ENCODE measurements at regions not wholly inside any gene's neighbourhood (a gene's known extent, or its start where the extent isn't known, plus 50 kb on each side); places are given as distances from the start of the nearest gene placed in this dataset.

DNA sequence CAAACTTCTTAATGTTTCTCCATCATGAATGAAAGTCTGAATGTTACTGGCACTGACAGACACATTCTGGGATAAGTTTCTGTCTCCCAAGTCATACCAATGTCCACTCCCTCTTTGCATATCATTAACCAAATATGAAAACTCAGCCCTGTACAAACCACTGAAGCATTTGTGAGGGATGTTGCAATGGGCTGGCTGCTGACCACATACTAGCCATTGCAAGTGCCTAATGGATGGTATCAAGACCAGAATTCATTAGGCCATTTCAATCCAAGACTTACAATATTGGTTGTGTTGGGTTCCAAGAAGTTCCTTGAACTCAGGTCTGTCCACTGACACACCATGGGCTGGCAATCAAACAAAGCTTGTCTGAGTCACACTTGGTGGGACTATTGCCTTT, 73.8 kb downstream of the CBLN2 start:
- Histone ChIP-seq H3K36me3 (ENCODE audit: control insufficient read depth in 2 of 2, insufficient read depth in 2 of 2, low read length in 2 of 2) (no peaks in the 10 kb centered on the region), H3K4me3 (ENCODE audit: low read length in 2 of 2) (no peak overlapping the region), H3K9me3 (ENCODE audit: control insufficient read depth in 2 of 2, low read length in 2 of 2) (no peaks in the 10 kb centered on the region), H3K27me3 (ENCODE audit: control insufficient read depth in 1 of 2, insufficient read depth in 2 of 2, low read length in 2 of 2) (no peaks in the 10 kb centered on the region), H3K4me1 (ENCODE audit: control insufficient read depth, insufficient read depth, low read length) (no peaks in the 10 kb centered on the region), H3K27ac (ENCODE audit: low read length) (no peak overlapping the region), H3K9ac (ENCODE audit: low read length in 2 of 2) (no peak overlapping the region)

DNA sequence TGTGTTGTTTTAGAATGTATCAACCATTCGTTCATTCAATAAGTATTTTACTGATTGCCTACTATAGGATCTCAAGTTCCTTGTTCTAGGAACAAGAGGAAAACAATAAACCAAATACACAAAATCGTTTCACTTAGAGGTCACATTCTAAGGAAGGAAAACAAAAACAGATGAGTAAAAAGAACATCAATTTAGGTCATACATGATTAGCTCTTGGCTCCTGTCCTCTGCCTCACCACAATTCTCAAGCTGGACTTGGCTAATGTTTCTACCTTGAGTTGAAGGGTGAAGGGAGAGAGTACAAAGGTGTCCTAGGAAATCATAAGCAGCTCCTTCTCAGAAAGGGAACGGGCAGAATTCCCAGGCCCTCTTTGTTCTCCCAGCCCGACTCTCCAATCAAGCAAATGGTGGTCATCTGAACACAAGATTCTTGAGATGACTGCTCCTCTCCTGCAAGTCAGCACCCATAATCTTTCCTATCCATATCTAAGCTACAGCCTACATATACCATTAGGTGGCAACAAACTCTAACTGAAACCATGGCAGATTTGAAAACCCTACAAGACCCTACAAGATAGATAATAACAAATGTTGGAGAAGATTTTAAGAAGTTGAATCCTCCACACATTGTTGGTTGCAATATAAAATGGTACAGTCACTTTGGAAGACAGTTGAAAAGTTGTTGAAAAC, 76.0 kb downstream of the CBLN2 start:
- no peak overlapping the region for H3K27ac ChIP-seq (ENCODE audit: low read length)
- H3K9me3 ChIP-seq (ENCODE audit: control insufficient read depth in 2 of 2, low read length in 2 of 2): no peaks in the 10 kb centered on the region
- no peaks in the 10 kb centered on the region for H3K4me1 ChIP-seq (ENCODE audit: control insufficient read depth, insufficient read depth, low read length)
- H3K9ac ChIP-seq (ENCODE audit: low read length in 2 of 2): no peak overlapping the region
- H3K27me3 ChIP-seq (ENCODE audit: control insufficient read depth in 1 of 2, insufficient read depth in 2 of 2, low read length in 2 of 2): no peaks in the 10 kb centered on the region
- H3K36me3 ChIP-seq (ENCODE audit: control insufficient read depth in 2 of 2, insufficient read depth in 2 of 2, low read length in 2 of 2): no peaks in the 10 kb centered on the region
- H3K4me3 ChIP-seq (ENCODE audit: low read length in 2 of 2): no peak overlapping the region

DNA sequence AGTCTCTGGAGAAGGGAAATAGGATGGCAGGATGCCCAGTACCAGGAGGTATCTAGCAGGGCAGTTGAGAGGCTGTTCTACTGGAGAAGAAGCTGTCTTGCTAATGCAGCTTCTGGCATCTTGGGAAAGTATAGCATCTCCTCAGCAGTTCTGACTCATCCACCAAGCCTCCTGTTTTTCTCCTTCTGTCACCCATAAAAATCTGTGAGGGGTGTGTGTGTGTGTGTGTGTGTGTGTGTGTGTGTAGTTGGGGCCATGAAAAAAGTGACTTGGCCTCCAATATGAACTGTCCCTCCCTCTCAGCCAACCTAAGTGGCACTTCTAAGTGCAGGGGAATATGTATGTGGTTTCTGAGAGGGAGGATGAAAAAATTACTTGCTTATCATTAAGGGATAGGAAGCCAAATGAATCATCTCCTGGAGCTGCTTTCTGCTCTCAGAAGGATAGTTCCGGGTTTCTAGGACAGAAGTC, 83.9 kb downstream of the CBLN2 start:
- H3K27ac ChIP-seq (ENCODE audit: low read length): no peak overlapping the region
- H3K36me3 ChIP-seq (ENCODE audit: control insufficient read depth in 2 of 2, insufficient read depth in 2 of 2, low read length in 2 of 2): no peaks in the 10 kb centered on the region
- no peaks in the 10 kb centered on the region for H3K4me1 ChIP-seq (ENCODE audit: control insufficient read depth, insufficient read depth, low read length)
- H3K4me3 ChIP-seq (ENCODE audit: low read length in 2 of 2): no peak overlapping the region
- no peaks in the 10 kb centered on the region for H3K9me3 ChIP-seq (ENCODE audit: control insufficient read depth in 2 of 2, low read length in 2 of 2)
- H3K9ac ChIP-seq (ENCODE audit: low read length in 2 of 2): no peak overlapping the region
- no peaks in the 10 kb centered on the region for H3K27me3 ChIP-seq (ENCODE audit: control insufficient read depth in 1 of 2, insufficient read depth in 2 of 2, low read length in 2 of 2)

- Histone ChIP-seq H3K36me3 (ENCODE audit: control insufficient read depth in 2 of 2, insufficient read depth in 2 of 2, low read length in 2 of 2) (no peaks in the 10 kb centered on the region), H3K4me1 (ENCODE audit: control insufficient read depth, insufficient read depth, low read length) (no peaks in the 10 kb centered on the region), H3K27ac (ENCODE audit: low read length) (no peak overlapping the region), H3K27me3 (ENCODE audit: control insufficient read depth in 1 of 2, insufficient read depth in 2 of 2, low read length in 2 of 2) (no peaks in the 10 kb centered on the region), H3K4me3 (ENCODE audit: low read length in 2 of 2) (no peak overlapping the region), H3K9me3 (ENCODE audit: control insufficient read depth in 2 of 2, low read length in 2 of 2) (no peaks in the 10 kb centered on the region), H3K9ac (ENCODE audit: low read length in 2 of 2) (no peak overlapping the region)
Observed at GRCh38 chr18:72458271-72458670, 85.9 kb downstream of the CBLN2 start.

DNA sequence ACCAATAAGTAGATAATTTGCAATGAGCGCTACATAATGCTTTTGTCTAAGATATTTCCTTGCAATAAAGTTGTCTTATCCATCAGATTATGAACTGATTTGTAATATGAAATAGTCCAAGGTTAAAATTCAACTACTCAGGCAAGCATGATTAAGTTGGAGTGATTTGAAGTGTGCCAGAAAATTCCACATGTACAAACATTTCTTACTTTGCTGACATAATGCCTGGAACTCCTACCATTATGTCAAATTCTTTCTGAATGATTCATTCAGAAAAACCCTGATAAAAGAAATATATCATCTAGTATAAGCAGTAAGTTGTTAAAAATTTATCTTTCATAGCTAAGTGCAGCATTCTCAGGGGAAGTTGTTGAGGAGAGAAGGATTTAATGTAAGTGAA, 87.3 kb downstream of the CBLN2 start:
- no peaks in the 10 kb centered on the region for H3K36me3 ChIP-seq (ENCODE audit: control insufficient read depth in 2 of 2, insufficient read depth in 2 of 2, low read length in 2 of 2)
- no peak overlapping the region for H3K4me3 ChIP-seq (ENCODE audit: low read length in 2 of 2)
- no peak overlapping the region for H3K27ac ChIP-seq (ENCODE audit: low read length)
- H3K4me1 ChIP-seq (ENCODE audit: control insufficient read depth, insufficient read depth, low read length): no peaks in the 10 kb centered on the region
- H3K9ac ChIP-seq (ENCODE audit: low read length in 2 of 2): no peak overlapping the region
- H3K27me3 ChIP-seq (ENCODE audit: control insufficient read depth in 1 of 2, insufficient read depth in 2 of 2, low read length in 2 of 2): no peaks in the 10 kb centered on the region
- no peaks in the 10 kb centered on the region for H3K9me3 ChIP-seq (ENCODE audit: control insufficient read depth in 2 of 2, low read length in 2 of 2)

DNA sequence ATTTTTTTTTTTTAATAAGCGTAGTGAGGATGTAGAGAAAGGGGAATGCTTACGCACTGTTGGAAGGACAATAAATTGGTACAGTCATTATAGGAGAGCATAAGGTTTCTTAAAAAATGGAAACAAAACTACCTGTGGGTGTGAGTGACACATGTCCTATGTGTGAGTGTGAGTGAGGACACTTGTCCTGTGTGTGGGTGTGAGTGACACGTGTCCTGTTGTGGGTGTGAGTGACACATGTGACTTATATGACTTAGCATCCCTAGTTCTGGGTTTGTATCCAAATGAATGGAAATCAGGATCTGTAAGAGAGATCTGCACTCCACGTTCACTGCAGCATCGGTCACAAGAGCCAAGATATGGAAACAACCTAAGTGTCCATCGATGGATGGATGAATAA, 91.8 kb downstream of the CBLN2 start:
- H3K27ac ChIP-seq (ENCODE audit: low read length): no peak overlapping the region
- H3K36me3 ChIP-seq (ENCODE audit: control insufficient read depth in 2 of 2, insufficient read depth in 2 of 2, low read length in 2 of 2): no peaks in the 10 kb centered on the region
- no peaks in the 10 kb centered on the region for H3K9me3 ChIP-seq (ENCODE audit: control insufficient read depth in 2 of 2, low read length in 2 of 2)
- H3K4me3 ChIP-seq (ENCODE audit: low read length in 2 of 2): no peak overlapping the region
- no peaks in the 10 kb centered on the region for H3K27me3 ChIP-seq (ENCODE audit: control insufficient read depth in 1 of 2, insufficient read depth in 2 of 2, low read length in 2 of 2)
- no peaks in the 10 kb centered on the region for H3K4me1 ChIP-seq (ENCODE audit: control insufficient read depth, insufficient read depth, low read length)
- no peak overlapping the region for H3K9ac ChIP-seq (ENCODE audit: low read length in 2 of 2)

DNA sequence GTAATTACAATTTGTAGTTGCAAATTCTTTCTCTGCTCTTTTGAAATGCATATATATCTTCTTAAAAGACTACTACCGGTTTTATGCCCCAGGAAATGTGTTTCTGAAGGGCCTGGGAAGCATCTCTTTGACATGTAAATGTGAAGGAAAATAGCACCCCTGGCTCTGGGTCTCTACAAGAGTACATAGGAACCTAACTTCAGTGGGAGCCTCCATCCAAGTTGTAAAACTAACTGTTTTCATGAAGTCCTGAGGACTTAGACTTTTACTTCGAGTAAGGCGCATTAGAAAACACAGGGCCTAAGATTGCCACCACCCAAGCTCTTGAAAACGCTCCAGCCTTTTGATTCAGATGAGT, 99.4 kb downstream of the CBLN2 start:
- Histone ChIP-seq H3K27me3 (ENCODE audit: control insufficient read depth in 1 of 2, insufficient read depth in 2 of 2, low read length in 2 of 2) (no peaks in the 10 kb centered on the region), H3K36me3 (ENCODE audit: control insufficient read depth in 2 of 2, insufficient read depth in 2 of 2, low read length in 2 of 2) (no peaks in the 10 kb centered on the region), H3K27ac (ENCODE audit: low read length) (no peak overlapping the region), H3K4me3 (ENCODE audit: low read length in 2 of 2) (no peak overlapping the region), H3K4me1 (ENCODE audit: control insufficient read depth, insufficient read depth, low read length) (no peaks in the 10 kb centered on the region), H3K9ac (ENCODE audit: low read length in 2 of 2) (no peak overlapping the region), H3K9me3 (ENCODE audit: control insufficient read depth in 2 of 2, low read length in 2 of 2) (no peaks in the 10 kb centered on the region)

DNA sequence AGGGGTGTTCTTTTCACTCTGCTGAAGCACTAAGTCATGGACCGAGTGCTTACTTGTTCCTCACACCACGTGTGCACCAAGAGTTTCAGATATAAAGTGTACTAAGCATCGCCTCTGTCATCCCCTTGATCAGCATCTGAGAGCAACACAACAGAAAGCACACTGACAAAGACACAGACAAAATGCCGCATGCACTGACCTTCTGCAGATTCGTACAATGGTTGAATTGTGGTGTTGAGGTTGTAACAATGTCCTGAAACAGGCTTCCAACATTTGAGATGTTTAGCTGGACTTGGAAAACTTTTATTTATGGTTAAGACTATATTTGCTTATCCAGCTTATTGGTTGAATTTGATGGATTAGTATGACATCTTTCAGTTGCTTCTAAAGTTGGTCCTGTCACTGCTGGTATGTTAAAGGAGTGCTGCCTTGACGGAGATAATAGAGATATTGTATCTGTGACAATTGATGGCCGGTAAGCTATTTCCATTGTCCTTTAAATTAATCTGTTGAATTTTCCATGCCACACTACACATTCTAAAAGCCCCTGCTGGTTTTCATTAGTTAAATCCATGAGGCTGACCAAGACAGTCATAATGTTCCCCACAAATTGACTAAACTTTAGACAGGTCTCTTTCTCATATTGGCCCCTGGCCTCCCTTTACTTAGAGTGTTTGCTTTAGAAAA, 99.9 kb downstream of the CBLN2 start:
- no peaks in the 10 kb centered on the region for H3K27me3 ChIP-seq (ENCODE audit: control insufficient read depth in 1 of 2, insufficient read depth in 2 of 2, low read length in 2 of 2)

GRCh38 chr18:72436401-72436800, 107.7 kb downstream of the CBLN2 start:
- Histone ChIP-seq H3K4me1 (ENCODE audit: control insufficient read depth, insufficient read depth, low read length) (no peaks in the 10 kb centered on the region), H3K4me3 (ENCODE audit: low read length in 2 of 2) (no peak overlapping the region), H3K36me3 (ENCODE audit: control insufficient read depth in 2 of 2, insufficient read depth in 2 of 2, low read length in 2 of 2) (no peaks in the 10 kb centered on the region), H3K27ac (ENCODE audit: low read length) (no peak overlapping the region), H3K9me3 (ENCODE audit: control insufficient read depth in 2 of 2, low read length in 2 of 2) (no peaks in the 10 kb centered on the region), H3K27me3 (ENCODE audit: control insufficient read depth in 1 of 2, insufficient read depth in 2 of 2, low read length in 2 of 2) (no peaks in the 10 kb centered on the region), H3K9ac (ENCODE audit: low read length in 2 of 2) (no peak overlapping the region)

More for the DNA sequence above, 99.9 kb downstream of the CBLN2 start:
- Histone ChIP-seq H3K4me3 (ENCODE audit: low read length in 2 of 2) (no peak overlapping the region), H3K9me3 (ENCODE audit: control insufficient read depth in 2 of 2, low read length in 2 of 2) (no peaks in the 10 kb centered on the region), H3K27ac (ENCODE audit: low read length) (no peak overlapping the region), H3K36me3 (ENCODE audit: control insufficient read depth in 2 of 2, insufficient read depth in 2 of 2, low read length in 2 of 2) (no peaks in the 10 kb centered on the region), H3K4me1 (ENCODE audit: control insufficient read depth, insufficient read depth, low read length) (no peaks in the 10 kb centered on the region), H3K9ac (ENCODE audit: low read length in 2 of 2) (no peak overlapping the region)

- H3K9ac ChIP-seq (ENCODE audit: low read length in 2 of 2): no peak overlapping the region
- H3K9me3 ChIP-seq (ENCODE audit: control insufficient read depth in 2 of 2, low read length in 2 of 2): no peaks in the 10 kb centered on the region
- H3K27ac ChIP-seq (ENCODE audit: low read length): no peak overlapping the region
Observed at GRCh38 chr18:72433756-72434155, 110.4 kb downstream of the CBLN2 start.

DNA sequence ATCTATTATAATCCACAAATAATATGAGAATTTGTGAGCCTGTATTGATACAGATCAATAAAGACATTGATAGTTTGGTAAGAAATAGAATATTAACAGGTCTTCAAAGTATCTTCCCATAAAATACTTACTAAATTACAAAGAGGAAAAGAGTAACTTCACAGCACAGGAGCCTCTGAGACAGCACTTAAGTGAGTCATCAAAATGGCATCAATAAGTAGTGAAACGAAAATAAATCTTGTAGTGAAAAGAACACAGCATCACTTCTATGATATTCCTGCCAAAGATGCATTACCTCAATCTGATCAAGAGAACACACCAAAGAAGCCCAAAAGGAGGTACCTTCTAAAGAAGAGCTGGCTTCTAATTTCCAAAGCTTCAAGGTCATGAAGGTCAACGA, 116.4 kb downstream of the CBLN2 start:
- Histone ChIP-seq H3K9ac (ENCODE audit: low read length in 2 of 2) (no peak overlapping the region), H3K4me3 (ENCODE audit: low read length in 2 of 2) (no peak overlapping the region), H3K36me3 (ENCODE audit: control insufficient read depth in 2 of 2, insufficient read depth in 2 of 2, low read length in 2 of 2) (no peaks in the 10 kb centered on the region), H3K27ac (ENCODE audit: low read length) (no peak overlapping the region), H3K27me3 (ENCODE audit: control insufficient read depth in 1 of 2, insufficient read depth in 2 of 2, low read length in 2 of 2) (no peaks in the 10 kb centered on the region), H3K4me1 (ENCODE audit: control insufficient read depth, insufficient read depth, low read length) (no peaks in the 10 kb centered on the region), H3K9me3 (ENCODE audit: control insufficient read depth in 2 of 2, low read length in 2 of 2) (no peaks in the 10 kb centered on the region)

More at GRCh38 chr18:72433756-72434155, 110.4 kb downstream of the CBLN2 start:
- no peaks in the 10 kb centered on the region for H3K36me3 ChIP-seq (ENCODE audit: control insufficient read depth in 2 of 2, insufficient read depth in 2 of 2, low read length in 2 of 2)
- no peaks in the 10 kb centered on the region for H3K4me1 ChIP-seq (ENCODE audit: control insufficient read depth, insufficient read depth, low read length)
- no peak overlapping the region for H3K4me3 ChIP-seq (ENCODE audit: low read length in 2 of 2)
- H3K27me3 ChIP-seq (ENCODE audit: control insufficient read depth in 1 of 2, insufficient read depth in 2 of 2, low read length in 2 of 2): no peaks in the 10 kb centered on the region
